Colonic mucosa (tissue), 4 donors: ENCODE measurements at regions not wholly inside any gene's neighbourhood (a gene's known extent, or its start where the extent isn't known, plus 50 kb on each side); places are given as distances from the start of the nearest gene placed in this dataset.

Experiments used
- DNase-seq: peaks from one replicate; pipeline ENCODE4 v3.0.0-alpha.2; 2020
- H3K27ac ChIP-seq: fragments of 200-600 bp; one replicate; pipeline ENCODE4 v1.8.0; 2021
- H3K27me3 ChIP-seq: fragments of 200-600 bp; one replicate; pipeline ENCODE4 v1.8.0; 2021
- H3K36me3 ChIP-seq: fragments of 200-600 bp; one replicate; pipeline ENCODE4 v1.8.0; 2021
- H3K4me1 ChIP-seq: fragments of 200-600 bp; one replicate; pipeline ENCODE4 v1.8.0; 2021; ENCODE audit warnings: mild to moderate bottlenecking
- H3K4me3 ChIP-seq: fragments of 200-600 bp; one replicate; pipeline ENCODE4 v1.8.0; 2021
- H3K9ac ChIP-seq, 2 donors: one replicate each; pipeline ENCODE4 v1.7.0; 2013; ENCODE audit warnings: control low read depth in 2 of 2, low read depth in 2 of 2, low read length in 2 of 2
- H3K9me3 ChIP-seq: fragments of 200-600 bp; one replicate; pipeline ENCODE4 v1.8.0; 2021
- intact Hi-C: fragments of 100-400 bp; cut with DNase I; formaldehyde crosslinking; loops from one replicate; pipeline ENCODE4 v1.14.1; 2022
- TF ChIP-seq, protein P1 (sequence below): fragments of 200-600 bp; IDR thresholded peaks from one replicate; pipeline ENCODE4 v1.8.0; 2022; ENCODE audit warnings: antibody characterized with exemption, mild to moderate bottlenecking
- donor health status: healthy.
- donor health status: DM: no; HTN: no; CAD: no.
- donor health status: DM: no; HTN: no; CAD: no.

DNA sequence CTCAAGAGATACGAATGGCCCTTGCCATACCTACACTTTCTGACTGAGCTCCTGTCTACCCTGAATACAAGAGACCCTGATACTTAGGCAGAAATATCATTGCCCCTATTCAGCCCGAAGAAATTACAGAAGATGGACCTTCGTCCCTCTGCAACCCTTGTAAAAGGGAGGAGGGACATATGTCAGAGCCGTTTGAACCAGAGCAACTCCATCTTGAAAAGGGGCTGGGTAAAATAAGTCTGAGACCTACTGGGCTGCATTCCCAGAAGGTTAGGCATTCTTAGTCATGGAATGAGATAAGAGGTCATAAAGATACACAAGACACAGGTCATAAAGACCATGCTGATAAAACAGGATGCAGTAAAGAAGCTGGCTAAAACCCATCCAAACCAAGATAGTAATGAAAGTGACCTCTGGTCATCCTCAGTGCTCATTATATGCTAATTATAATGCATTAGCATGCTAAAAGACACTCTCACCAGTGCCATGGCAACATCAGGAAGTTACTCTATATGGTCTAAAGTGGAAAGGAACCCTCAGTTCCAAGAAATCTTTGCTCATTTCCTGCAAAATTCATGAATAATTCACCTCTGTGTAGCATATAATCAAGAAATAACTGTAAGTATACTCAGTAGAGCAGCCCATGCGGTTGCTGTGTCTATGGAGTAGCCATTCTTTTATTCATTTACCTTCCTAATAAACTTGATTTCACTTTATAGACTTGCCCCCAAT is 49.7 kb upstream of the GPD1L start:
- no peak overlapping the region for H3K27ac ChIP-seq
- intact Hi-C loops, result no loop called here

More for the DNA sequence above, 49.7 kb upstream of the GPD1L start:
- Histone ChIP-seq H3K36me3 (no peaks in the 10 kb centered on the region), H3K27me3 (no peaks in the 10 kb centered on the region), H3K9ac (no peak overlapping the region), H3K4me1 (peaks cover 5% of the 10 kb centered on the region), H3K9me3 (no peaks in the 10 kb centered on the region), H3K4me3 (no peak overlapping the region)
- peak; percentile 47 for DNase-seq
- TF ChIP-seq, protein P1, sequence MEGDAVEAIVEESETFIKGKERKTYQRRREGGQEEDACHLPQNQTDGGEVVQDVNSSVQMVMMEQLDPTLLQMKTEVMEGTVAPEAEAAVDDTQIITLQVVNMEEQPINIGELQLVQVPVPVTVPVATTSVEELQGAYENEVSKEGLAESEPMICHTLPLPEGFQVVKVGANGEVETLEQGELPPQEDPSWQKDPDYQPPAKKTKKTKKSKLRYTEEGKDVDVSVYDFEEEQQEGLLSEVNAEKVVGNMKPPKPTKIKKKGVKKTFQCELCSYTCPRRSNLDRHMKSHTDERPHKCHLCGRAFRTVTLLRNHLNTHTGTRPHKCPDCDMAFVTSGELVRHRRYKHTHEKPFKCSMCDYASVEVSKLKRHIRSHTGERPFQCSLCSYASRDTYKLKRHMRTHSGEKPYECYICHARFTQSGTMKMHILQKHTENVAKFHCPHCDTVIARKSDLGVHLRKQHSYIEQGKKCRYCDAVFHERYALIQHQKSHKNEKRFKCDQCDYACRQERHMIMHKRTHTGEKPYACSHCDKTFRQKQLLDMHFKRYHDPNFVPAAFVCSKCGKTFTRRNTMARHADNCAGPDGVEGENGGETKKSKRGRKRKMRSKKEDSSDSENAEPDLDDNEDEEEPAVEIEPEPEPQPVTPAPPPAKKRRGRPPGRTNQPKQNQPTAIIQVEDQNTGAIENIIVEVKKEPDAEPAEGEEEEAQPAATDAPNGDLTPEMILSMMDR, result no peak
